ENCODE measurements at regions not wholly inside any gene's neighbourhood (a gene's known extent, or its start where the extent isn't known, plus 50 kb on each side); places are given as distances from the start of the nearest gene placed in this dataset.

GRCh38 chr10:52486840-52487611 lies 172.9 kb downstream of the DKK1 start:
- Histone ChIP-seq H3K4me3 (no peak overlapping the region), H3K27ac (no peak overlapping the region), H3K36me3 (no peaks in the 10 kb centered on the region), H3K27me3 (no peaks in the 10 kb centered on the region), H3K4me1 (no peaks in the 10 kb centered on the region), H3K9me3 (no peaks in the 10 kb centered on the region)
- intact Hi-C loops (cut with DNase I) = loop anchor here in 2 of 3 donors (5.0 to 10.0 kb wide), 2 partner anchors 172 to 175 kb away; partner anchors contain the start of gene DKK1 (in 2 of the 2)
- FAIRE-seq (no peak), DNase-seq (no peak), ATAC-seq (peak in 2 of 4 donors; percentile 39 to 40)
- TF ChIP-seq CTCF (IDR thresholded peaks at IDR 0.05) = no peak
- 76 to 86% methylated on average over 1 of the region's 1 CpG for WGBS, 2 donors

- ATAC-seq = peak in 3 of 4 donors; percentile 58 to 68 (median 66)
- H3K27me3 ChIP-seq = no peaks in the 10 kb centered on the region
- H3K36me3 ChIP-seq = no peaks in the 10 kb centered on the region
- intact Hi-C loops (cut with DNase I) = loop anchor here in 2 of 3 donors (5.0 to 10.0 kb wide), 2 partner anchors 174 to 177 kb away; partner anchors contain the start of gene DKK1 (in 2 of the 2)
- FAIRE-seq = no peak
- H3K4me1 ChIP-seq = no peaks in the 10 kb centered on the region
- H3K4me3 ChIP-seq = no peak overlapping the region
- no peak for DNase-seq
- TF ChIP-seq CTCF (IDR thresholded peaks at IDR 0.05) = peak; percentile 7 to 46 (median 40)
- 45 to 47% methylated on average over 3 of the region's 3 CpGs for WGBS, 2 donors
- no peak overlapping the region for H3K27ac ChIP-seq
- no peaks in the 10 kb centered on the region for H3K9me3 ChIP-seq
Measured at GRCh38 chr10:52488606-52489485, 174.8 kb downstream of the DKK1 start.

GRCh38 chr10:52491246-52491995 lies 177.3 kb downstream of the DKK1 start:
- TF ChIP-seq CTCF (IDR thresholded peaks at IDR 0.05) = no peak
- no peak overlapping the region for H3K27ac ChIP-seq
- intact Hi-C loops (cut with DNase I) = no loop called here
- H3K4me1 ChIP-seq = no peaks in the 10 kb centered on the region
- H3K27me3 ChIP-seq = no peaks in the 10 kb centered on the region
- DNase-seq = no peak
- no peak overlapping the region for H3K4me3 ChIP-seq
- no peak for FAIRE-seq
- WGBS, 2 donors = 71 to 80% methylated on average over 6 of the region's 6 CpGs
- no peak for ATAC-seq
- H3K9me3 ChIP-seq = no peaks in the 10 kb centered on the region
- no peaks in the 10 kb centered on the region for H3K36me3 ChIP-seq

- ATAC-seq = no peak
- FAIRE-seq = no peak
- WGBS, 2 donors = 79 to 83% methylated on average over 7 of the region's 7 CpGs
- H3K4me3 ChIP-seq = no peak overlapping the region
- intact Hi-C loops (cut with DNase I) = no loop called here
- no peaks in the 10 kb centered on the region for H3K27me3 ChIP-seq
- no peaks in the 10 kb centered on the region for H3K4me1 ChIP-seq
- H3K27ac ChIP-seq = no peak overlapping the region
- H3K9me3 ChIP-seq = no peaks in the 10 kb centered on the region
- no peaks in the 10 kb centered on the region for H3K36me3 ChIP-seq
- peak in 1 of 6 donors; percentile 15 for DNase-seq
- no peak for TF ChIP-seq CTCF (IDR thresholded peaks at IDR 0.05)
Measured at GRCh38 chr10:52499281-52499680, 185.2 kb downstream of the DKK1 start.

Data from pancreas (tissue), 10 donors.